Common myeloid progenitor, CD34-positive (primary cell): ENCODE measurements at regions not wholly inside any gene's neighbourhood (a gene's known extent, or its start where the extent isn't known, plus 50 kb on each side); places are given as distances from the start of the nearest gene placed in this dataset.

Source experiments
- CTCF ChIA-PET: fragments of 350-600 bp; sonication (Branson Sonifier 250); formaldehyde crosslinking; loops from one replicate; lab custom pipeline; 2021; ENCODE audit warnings: antibody characterized with exemption; lab: Charles Lee
- POLR2A ChIA-PET: fragments of 350-600 bp; sonication (Branson Sonifier 250); formaldehyde crosslinking; loops from one replicate; lab custom pipeline; 2021; ENCODE audit warnings: antibody characterized with exemption; lab: Charles Lee
- DNase-seq, 3 donors: peaks; one replicate each; pipeline versions ENCODE4 v3.0.0 to v3.0.0-alpha.2; 2013
- H3K27ac ChIP-seq, 2 experiments: 1 replicate in 1 of 2; 2 replicates in 1 of 2; pipeline ENCODE4 v1.7.0; 2013; ENCODE audit warnings: inconsistent platforms in 2 of 2, low read length in 2 of 2, mild to moderate bottlenecking in 2 of 2, low read depth in 1 of 2, moderate library complexity in 1 of 2; ENCODE audit not compliant: severe bottlenecking in 2 of 2, insufficient read depth in 1 of 2, poor library complexity in 1 of 2
- H3K27me3 ChIP-seq, 5 experiments: replicated peaks in 2 of 5; 1 replicate in 3 of 5; 2 replicates in 2 of 5; pipeline versions ENCODE4 v1.6.1 to v1.7.0; 2013; ENCODE audit warnings: low read length in 4 of 5, mild to moderate bottlenecking in 2 of 5, moderate library complexity in 2 of 5, inconsistent platforms in 1 of 5; ENCODE audit not compliant: insufficient read depth in 5 of 5, control insufficient read depth in 4 of 5
- H3K36me3 ChIP-seq, 4 experiments: 1 replicate in 2 of 4; 2 replicates in 2 of 4; pipeline versions ENCODE4 v1.6.1 to v1.7.0; 2013; ENCODE audit warnings: low read length in 3 of 4, control low read depth in 1 of 4, mild to moderate bottlenecking in 1 of 4; ENCODE audit not compliant: control insufficient read depth in 4 of 4, insufficient read depth in 4 of 4
- H3K4me1 ChIP-seq, 4 experiments: 1 replicate in 3 of 4; 2 replicates in 1 of 4; pipeline versions ENCODE4 v1.6.1 to v1.7.1; 2013; ENCODE audit warnings: low read length in 3 of 4, mild to moderate bottlenecking in 3 of 4, control low read depth in 1 of 4, inconsistent platforms in 1 of 4, moderate library complexity in 1 of 4; ENCODE audit not compliant: control insufficient read depth in 4 of 4, insufficient read depth in 4 of 4; ENCODE audit errors: control extremely low read depth in 1 of 4
- H3K4me3 ChIP-seq, 7 experiments: 1 replicate in 4 of 7; 2 replicates in 3 of 7; pipeline versions ENCODE4 v1.5.1 to v1.7.0; 2013; ENCODE audit warnings: mild to moderate bottlenecking in 7 of 7, low read length in 6 of 7, moderate library complexity in 6 of 7, inconsistent platforms in 2 of 7, low read depth in 2 of 7, control low read depth in 1 of 7; ENCODE audit not compliant: insufficient read depth in 4 of 7, control insufficient read depth in 1 of 7; ENCODE audit errors: extremely low read depth in 1 of 7
- H3K9me3 ChIP-seq, 5 experiments: 1 replicate in 4 of 5; 2 replicates in 1 of 5; pipeline versions ENCODE4 v1.6.1 to v1.7.1; 2013; ENCODE audit warnings: low read length in 4 of 5, mild to moderate bottlenecking in 2 of 5, inconsistent platforms in 1 of 5, low read depth in 1 of 5, moderate library complexity in 1 of 5; ENCODE audit not compliant: control insufficient read depth in 4 of 5, insufficient read depth in 2 of 5; ENCODE audit errors: control extremely low read depth in 1 of 5
- WGBS: methylation state at CpG from one replicate; pipeline ENCODE4 v1.1.5; 2013; ENCODE audit not compliant: insufficient coverage; 5-methylcytosine and 5-hydroxymethylcytosine counted together

DNA sequence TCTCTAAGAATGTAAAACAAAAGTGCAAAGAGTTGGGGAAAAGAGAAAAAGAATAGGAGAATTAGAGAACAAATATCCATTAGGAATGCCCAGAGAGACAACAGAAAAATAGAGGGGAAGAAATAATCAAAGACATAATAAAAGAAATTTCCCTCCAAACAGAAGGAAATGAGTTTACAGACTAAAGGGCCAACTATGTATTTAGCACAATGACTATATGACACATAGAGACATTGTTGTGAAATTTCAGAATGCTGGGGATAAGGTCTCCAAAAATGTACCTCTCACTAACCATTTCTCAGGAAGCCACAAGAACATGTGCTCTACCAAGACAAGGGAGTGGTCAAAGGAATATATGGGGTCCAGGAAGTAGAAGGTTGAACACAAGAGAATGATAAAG is 121.0 kb upstream of the ACSL4 start:
- Histone ChIP-seq H3K36me3 (no peaks in the 10 kb centered on the region), H3K27me3 (no peaks in the 10 kb centered on the region), H3K4me1 (peaks cover 0 to 6% (median 0%) of the 10 kb centered on the region in 4 experiments), H3K4me3 (no peak overlapping the region), H3K27ac (no peak overlapping the region), H3K9me3 (peaks cover 0 to 9% (median 3%) of the 10 kb centered on the region in 5 experiments)
- ChIA-PET CTCF (interaction anchor here (1.5 to 7.5 kb wide), 5 partner anchors 8 to 142 kb away, joined by 4 to 114 read pairs (median 4); partner anchors contain the start of gene ACSL4), POLR2A (interaction anchor here (0.7 kb wide), 1 partner anchor 122 kb away, joined by 5 read pairs; no protein-coding TSS in a partner anchor)
- no peak for DNase-seq

GRCh38 chrX:109855501-109855900 is 122.4 kb upstream of the ACSL4 start:
- Histone ChIP-seq H3K36me3 (no peaks in the 10 kb centered on the region), H3K4me1 (peaks cover 0 to 2% (median 0%) of the 10 kb centered on the region in 4 experiments), H3K4me3 (no peak overlapping the region), H3K27ac (no peak overlapping the region), H3K27me3 (no peaks in the 10 kb centered on the region), H3K9me3 (peaks cover 0 to 9% (median 3%) of the 10 kb centered on the region in 5 experiments)
- POLR2A ChIA-PET, result no interaction called here
- CTCF ChIA-PET, result interaction anchor here (0.6 to 7.5 kb wide), 8 partner anchors 10 to 143 kb away, joined by 3 to 114 read pairs (median 4); partner anchors contain the start of gene ACSL4
- no CpG with 5 or more reads among the region's 1 CpG for WGBS
- peak in 2 of 3 donors; percentile 30 to 55 for DNase-seq

DNA sequence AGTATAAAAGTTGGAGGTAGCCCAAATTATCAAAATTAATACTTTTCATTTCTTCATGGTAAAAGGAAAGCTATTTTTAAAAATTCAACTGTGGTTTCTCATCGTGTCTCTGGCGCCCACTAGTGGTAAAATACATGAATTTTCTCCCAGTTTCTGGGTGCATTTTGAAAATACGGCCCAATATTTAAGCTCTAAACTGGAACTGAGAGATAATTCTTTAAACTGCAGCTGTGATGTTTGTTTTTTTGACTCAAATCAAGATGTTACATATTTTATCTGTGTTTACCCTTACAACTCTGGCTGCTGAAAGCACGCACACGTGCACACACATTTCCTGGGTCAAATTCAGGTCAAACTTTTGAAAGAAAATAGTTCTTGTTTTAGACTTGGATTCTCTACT is 123.9 kb upstream of the ACSL4 start:
- H3K27me3 ChIP-seq, result no peaks in the 10 kb centered on the region
- 11% methylated on average over 5 of the region's 5 CpGs for WGBS
- H3K36me3 ChIP-seq, result no peaks in the 10 kb centered on the region
- peak; percentile 29 to 71 (median 66) for DNase-seq
- H3K27ac ChIP-seq, result no peak overlapping the region
- CTCF ChIA-PET, result interaction anchor here (0.6 to 7.5 kb wide), 21 partner anchors 9 to 372 kb away, joined by 3 to 114 read pairs (median 4); partner anchors contain the start of gene ACSL4
- H3K9me3 ChIP-seq, result peaks cover 0 to 9% (median 3%) of the 10 kb centered on the region in 5 experiments
- peaks cover 0 to 2% (median 0%) of the 10 kb centered on the region in 4 experiments for H3K4me1 ChIP-seq
- H3K4me3 ChIP-seq, result no peak overlapping the region
- POLR2A ChIA-PET, result no interaction called here

GRCh38 chrX:109857584-109858228 is 124.6 kb upstream of the ACSL4 start:
- H3K36me3 ChIP-seq, result no peaks in the 10 kb centered on the region
- H3K4me1 ChIP-seq, result peaks cover 0 to 2% (median 0%) of the 10 kb centered on the region in 4 experiments
- H3K4me3 ChIP-seq, result no peak overlapping the region
- WGBS, result 63% methylated on average over 1 of the region's 4 CpGs
- peaks cover 0 to 9% (median 3%) of the 10 kb centered on the region in 5 experiments for H3K9me3 ChIP-seq
- ChIA-PET CTCF (interaction anchor here (1.0 to 7.5 kb wide), 15 partner anchors 9 to 373 kb away, joined by 3 to 114 read pairs (median 4); partner anchors contain the start of gene ACSL4), POLR2A (no interaction called here)
- no peaks in the 10 kb centered on the region for H3K27me3 ChIP-seq
- no peak overlapping the region for H3K27ac ChIP-seq
- DNase-seq, result no peak

DNA sequence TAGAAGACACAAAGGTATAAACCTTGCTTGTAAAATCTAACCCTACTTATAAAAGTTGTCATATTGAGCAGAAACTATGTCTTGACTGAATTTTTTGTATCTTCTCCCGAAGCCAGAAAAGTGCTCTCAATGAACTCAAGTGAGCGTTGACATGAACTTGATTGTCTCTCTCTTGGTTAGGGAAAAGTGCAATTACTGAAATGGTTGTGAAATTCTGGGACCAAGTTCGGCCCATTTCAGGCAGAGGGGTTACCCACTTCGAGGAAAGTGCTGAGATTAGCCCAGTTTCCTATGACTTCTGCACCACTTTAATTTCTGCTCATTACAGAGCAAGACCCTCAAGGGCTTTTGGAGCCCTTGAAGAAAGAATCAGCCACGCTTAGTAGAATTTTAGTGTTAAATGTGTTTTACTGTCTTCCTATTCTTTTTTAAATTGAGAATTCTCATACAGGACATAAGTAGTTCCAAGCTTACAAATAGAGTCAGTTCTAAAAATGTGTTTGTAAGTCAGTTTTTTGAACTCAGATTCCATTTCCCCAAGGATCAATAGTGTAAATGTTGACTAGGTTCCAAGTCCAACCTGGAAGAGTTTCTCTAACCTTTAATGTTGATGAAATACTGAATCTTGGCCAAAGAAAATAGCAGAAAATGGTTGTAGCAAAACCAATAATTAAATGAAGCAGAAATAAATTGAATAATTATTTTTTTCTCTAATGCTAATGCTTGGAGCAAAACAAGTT is 125.7 kb upstream of the ACSL4 start:
- 100% methylated on average over 4 of the region's 5 CpGs for WGBS
- Histone ChIP-seq H3K4me1 (peaks cover 0 to 2% (median 0%) of the 10 kb centered on the region in 4 experiments), H3K27me3 (no peaks in the 10 kb centered on the region), H3K27ac (no peak overlapping the region), H3K9me3 (peaks cover 0 to 6% (median 0%) of the 10 kb centered on the region in 5 experiments), H3K4me3 (no peak overlapping the region), H3K36me3 (no peaks in the 10 kb centered on the region)
- ChIA-PET POLR2A (no interaction called here), CTCF (interaction anchor here (1.2 to 7.5 kb wide), 6 partner anchors 10 to 186 kb away, joined by 3 to 114 read pairs (median 6); no protein-coding TSS in a partner anchor)
- DNase-seq, result no peak

- Histone ChIP-seq H3K4me3 (no peak overlapping the region), H3K9me3 (no peaks in the 10 kb centered on the region), H3K27me3 (no peaks in the 10 kb centered on the region), H3K4me1 (peaks cover 0 to 2% (median 0%) of the 10 kb centered on the region in 4 experiments), H3K36me3 (no peaks in the 10 kb centered on the region), H3K27ac (no peak overlapping the region)
- DNase-seq, result peak in 2 of 3 donors; percentile 55 to 74
- no CpG with 5 or more reads among the region's 2 CpGs for WGBS
- CTCF ChIA-PET, result interaction anchor here (1.2 to 7.5 kb wide), 3 partner anchors 11 to 187 kb away, joined by 3 to 114 read pairs (median 4); no protein-coding TSS in a partner anchor
- POLR2A ChIA-PET, result no interaction called here
Observed at GRCh38 chrX:109859651-109860050, 126.6 kb upstream of the ACSL4 start.
